ENCODE measurements at regions not wholly inside any gene's neighbourhood (a gene's known extent, or its start where the extent isn't known, plus 50 kb on each side); places are given as distances from the start of the nearest gene placed in this dataset.

GRCh38 chr6:48057601-48058000 is 53.4 kb downstream of the PTCHD4 start:
- peak in 2 of 3 donors; percentile 20 to 44 for DNase-seq

GRCh38 chr6:48048451-48049146 is 62.4 kb downstream of the PTCHD4 start:
- DNase-seq = peak; percentile 8 to 81 (median 56)

- DNase-seq = no peak
Observed at GRCh38 chr6:48041894-48042293, 69.1 kb downstream of the PTCHD4 start.

- DNase-seq = peak; percentile 33 to 90 (median 73)
Observed at GRCh38 chr6:48037946-48038345, 73.1 kb downstream of the PTCHD4 start.

- DNase-seq = peak; percentile 15 to 87 (median 44)
Observed at GRCh38 chr6:48036316-48036715, 74.7 kb downstream of the PTCHD4 start.

GRCh38 chr6:48032151-48032550 is 78.8 kb downstream of the PTCHD4 start:
- DNase-seq = peak; percentile 26 to 90 (median 63)

- DNase-seq = no peak
Observed at GRCh38 chr6:48031711-48032110, 79.3 kb downstream of the PTCHD4 start.

- DNase-seq = peak in 1 of 3 donors; percentile 19
Observed at GRCh38 chr6:48027704-48028435, 83.1 kb downstream of the PTCHD4 start.

- no peak for DNase-seq
Observed at GRCh38 chr6:48024956-48025355, 86.0 kb downstream of the PTCHD4 start.

- DNase-seq = no peak
Observed at GRCh38 chr6:48021904-48022303, 89.1 kb downstream of the PTCHD4 start.

GRCh38 chr6:48016020-48016755 is 94.8 kb downstream of the PTCHD4 start:
- DNase-seq = no peak

GRCh38 chr6:47992809-47993208 is 118.2 kb downstream of the PTCHD4 start:
- no peak for DNase-seq

- no peak for DNase-seq
Observed at GRCh38 chr6:47983491-47983890, 127.5 kb downstream of the PTCHD4 start.

- no peak for DNase-seq
Observed at GRCh38 chr6:47977314-47977713, 133.7 kb downstream of the PTCHD4 start.

GRCh38 chr6:47974106-47974505 is 136.9 kb downstream of the PTCHD4 start:
- DNase-seq = no peak

- DNase-seq = no peak
Observed at GRCh38 chr6:47970826-47971225, 140.2 kb downstream of the PTCHD4 start.

- DNase-seq = no peak
Observed at GRCh38 chr6:47967843-47968242, 143.2 kb downstream of the PTCHD4 start.

GRCh38 chr6:47964969-47965368 is 146.0 kb downstream of the PTCHD4 start:
- no peak for DNase-seq

- no peak for DNase-seq
Observed at GRCh38 chr6:47952640-47953039, 158.4 kb downstream of the PTCHD4 start.

GRCh38 chr6:47944846-47945245 is 163.0 kb downstream of the OPN5 start:
- DNase-seq = no peak

GRCh38 chr6:47938405-47938804 is 156.6 kb downstream of the OPN5 start:
- no peak for DNase-seq

- DNase-seq = no peak
Observed at GRCh38 chr6:47936820-47937219, 155.0 kb downstream of the OPN5 start.

- no peak for DNase-seq
Observed at GRCh38 chr6:47934023-47934422, 152.2 kb downstream of the OPN5 start.

- DNase-seq = no peak
Observed at GRCh38 chr6:47932575-47932974, 150.7 kb downstream of the OPN5 start.

All from suppressor macrophage treated with lipopolysaccharide for 1 hour (primary cell).